ENCODE measurements at regions not wholly inside any gene's neighbourhood (a gene's known extent, or its start where the extent isn't known, plus 50 kb on each side); places are given as distances from the start of the nearest gene placed in this dataset.
A peak's percentile ranks its signal among the peaks of the same experiment; 100 is the strongest.
"Not testable (repeated sequence)": the region's sequence is repeated elsewhere in the genome, so short reads cannot be mapped to it uniquely, and the experiment has no call there.

GRCh38 chr11:45373506-45374035 lies 87.4 kb upstream of the SYT13 start:
- Histone ChIP-seq H3K9me3 (no peaks in the 10 kb centered on the region), H3K4me1 (no peaks in the 10 kb centered on the region), H3K27ac (no peak overlapping the region), H3K4me2 (no peak overlapping the region), H3K4me3 (no peak overlapping the region)
- CTCF ChIA-PET: interaction anchor here (2.7 to 6.4 kb wide), 3 partner anchors 283 to 398 kb away, joined by 6 to 149 read pairs (median 97); no protein-coding TSS in a partner anchor
- DNase-seq (ENCODE audit: low read depth in 1 of 2, low spot score in 1 of 2): no peak
- POLR2A ChIA-PET: no interaction called here
- TF ChIP-seq EHMT2 (IDR thresholded peaks at IDR 0.05; ENCODE audit: low read depth) (no peak), FOXS1 (CRISPR knock-in tag; IDR thresholded peaks at IDR 0.05) (no peak), USF2 (IDR thresholded peaks at IDR 0.05) (no peak), BHLHE40 (IDR thresholded peaks at IDR 0.05; ENCODE audit: low read depth, low read length) (no peak), PHF8 (IDR thresholded peaks at IDR 0.05; ENCODE audit: borderline replicate concordance, low read depth) (no peak), SMC3 (IDR thresholded peaks at IDR 0.05) (no peak), HOXA7 (CRISPR knock-in tag; IDR thresholded peaks at IDR 0.05) (no peak), HOXB5 (CRISPR knock-in tag; IDR thresholded peaks at IDR 0.05) (no peak)
- no peak for ATAC-seq
- no peak for FAIRE-seq
- WGBS (ENCODE audit: missing lambda C conversion rate): 25% methylated on average over 7 of the region's 7 CpGs

GRCh38 chr11:45372414-45372813 lies 86.3 kb upstream of the SYT13 start:
- 53% methylated on average over 16 of the region's 16 CpGs for WGBS (ENCODE audit: missing lambda C conversion rate)
- POLR2A ChIA-PET; H3K27ac ChIP-seq; H3K4me3 ChIP-seq; ATAC-seq; H3K4me1 ChIP-seq; H3K4me2 ChIP-seq; FAIRE-seq; H3K9me3 ChIP-seq; DNase-seq (ENCODE audit: low read depth in 1 of 2, low spot score in 1 of 2): not testable (repeated sequence)
- CTCF ChIA-PET: interaction anchor here (1.6 to 6.4 kb wide), 12 partner anchors 9 to 438 kb away, joined by 3 to 149 read pairs (median 16); no protein-coding TSS in a partner anchor

GRCh38 chr11:45371251-45372115 lies 85.3 kb upstream of the SYT13 start:
- TF ChIP-seq NPAS2 (CRISPR knock-in tag; IDR thresholded peaks at IDR 0.05; ENCODE audit: borderline replicate concordance): no peak
- TF ChIP-seq ZNF302 (CRISPR knock-in tag; IDR thresholded peaks at IDR 0.05): no peak
- TF ChIP-seq TP53 (CRISPR knock-in tag; IDR thresholded peaks at IDR 0.05): no peak
- peak; percentile 77 to 91 for TF ChIP-seq RAD21 (conservative IDR thresholded peaks at IDR 0.05 in 1 of 2, IDR thresholded peaks at IDR 0.05 in 1 of 2)
- TF ChIP-seq SMC3 (IDR thresholded peaks at IDR 0.05): peak; percentile 67
- TF ChIP-seq CTCF (IDR thresholded peaks at IDR 0.05): peak; percentile 82
- Histone ChIP-seq H3K4me3 (no peak overlapping the region), H3K4me2 (peak overlapping the region; percentile 32; the same call in 1 of the 3 replicates), H3K9me3 (no peaks in the 10 kb centered on the region), H3K4me1 (no peaks in the 10 kb centered on the region), H3K27ac (no peak overlapping the region)
- no peak for FAIRE-seq
- WGBS (ENCODE audit: missing lambda C conversion rate): 28% methylated on average over 31 of the region's 31 CpGs
- DNase-seq (ENCODE audit: low read depth in 1 of 2, low spot score in 1 of 2): peak; percentile 68 to 84
- ChIA-PET CTCF (interaction anchor here (0.6 to 6.4 kb wide), 66 partner anchors 10 to 506 kb away, joined by 3 to 149 read pairs (median 4); partner anchors contain the start of gene SYT13), POLR2A (interaction anchor here (1.2 kb wide), 1 partner anchor 400 kb away, joined by 7 read pairs; no protein-coding TSS in a partner anchor)
- peak; percentile 60 to 92 for ATAC-seq

- DNase-seq (ENCODE audit: low read depth in 1 of 2, low spot score in 1 of 2) (no peak), ATAC-seq (no peak), FAIRE-seq (no peak)
- TF ChIP-seq SREBF2 (IDR thresholded peaks at IDR 0.05): no peak
- TF ChIP-seq MYC (IDR thresholded peaks at IDR 0.05; ENCODE audit: borderline replicate concordance, low read length): no peak
- no peak for TF ChIP-seq RAD21 (conservative IDR thresholded peaks at IDR 0.05 in 1 of 2, IDR thresholded peaks at IDR 0.05 in 1 of 2)
- TF ChIP-seq E2F6 (IDR thresholded peaks at IDR 0.05; ENCODE audit: borderline replicate concordance, low read depth): no peak
- no peak for TF ChIP-seq HDAC2 (IDR thresholded peaks at IDR 0.05)
- TF ChIP-seq JUNB (IDR thresholded peaks at IDR 0.05): no peak
- TF ChIP-seq PBX3 (IDR thresholded peaks at IDR 0.05): no peak
- no peak for TF ChIP-seq POLR2AphosphoS2 (conservative IDR thresholded peaks at IDR 0.05; ENCODE audit: low read length)
- Histone ChIP-seq H3K27ac (no peak overlapping the region), H3K4me1 (no peaks in the 10 kb centered on the region), H3K9me3 (no peaks in the 10 kb centered on the region), H3K4me2 (no peak overlapping the region), H3K4me3 (no peak overlapping the region)
- POLR2A ChIA-PET: no interaction called here
- CTCF ChIA-PET: interaction anchor here (0.5 to 3.2 kb wide), 8 partner anchors 11 to 443 kb away, joined by 3 to 16 read pairs (median 3); no protein-coding TSS in a partner anchor
- 15% methylated on average over 8 of the region's 8 CpGs for WGBS (ENCODE audit: missing lambda C conversion rate)
Measured at GRCh38 chr11:45369313-45369712, 83.2 kb upstream of the SYT13 start.
